ENCODE measurements at regions not wholly inside any gene's neighbourhood (a gene's known extent, or its start where the extent isn't known, plus 50 kb on each side); places are given as distances from the start of the nearest gene placed in this dataset.

DNA sequence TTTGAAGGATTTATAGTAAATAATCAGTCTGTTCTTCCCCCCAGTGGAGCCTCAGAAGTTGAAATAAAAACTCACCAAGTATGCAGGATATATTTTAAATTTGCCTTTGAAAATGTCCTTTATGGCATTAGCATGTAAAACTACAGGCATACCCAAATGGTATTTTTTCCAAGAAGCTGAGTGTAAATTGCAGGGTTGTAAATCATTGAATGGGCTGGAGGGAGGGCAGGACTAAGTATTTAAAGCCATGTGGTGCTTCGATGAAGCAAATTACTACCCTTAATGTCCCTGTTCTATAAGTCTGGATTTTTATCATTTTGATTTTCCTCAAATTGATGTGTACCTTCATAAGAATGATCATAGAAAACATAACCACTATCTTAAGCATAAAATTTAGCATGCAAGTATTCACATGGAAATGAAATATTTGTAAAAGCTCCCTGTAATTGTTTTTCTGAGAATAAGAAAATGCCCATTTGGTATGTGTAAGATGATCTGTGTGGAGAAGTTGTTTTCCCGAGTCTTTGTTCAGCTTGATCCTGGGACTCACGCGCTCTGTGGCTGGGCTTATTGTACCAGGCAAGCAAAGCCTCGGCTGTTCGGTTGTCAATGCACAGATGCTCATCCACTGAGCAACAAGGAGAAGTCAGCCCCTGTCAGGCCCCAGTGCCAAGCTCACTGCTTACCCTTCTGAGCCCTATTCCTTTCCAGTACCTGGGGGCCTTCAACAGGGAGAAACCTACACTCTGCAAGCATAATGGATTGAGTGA lies 66.7 kb downstream of the CD164 start:
- no peak for DNase-seq (ENCODE audit: low read depth in 2 of 2)

DNA sequence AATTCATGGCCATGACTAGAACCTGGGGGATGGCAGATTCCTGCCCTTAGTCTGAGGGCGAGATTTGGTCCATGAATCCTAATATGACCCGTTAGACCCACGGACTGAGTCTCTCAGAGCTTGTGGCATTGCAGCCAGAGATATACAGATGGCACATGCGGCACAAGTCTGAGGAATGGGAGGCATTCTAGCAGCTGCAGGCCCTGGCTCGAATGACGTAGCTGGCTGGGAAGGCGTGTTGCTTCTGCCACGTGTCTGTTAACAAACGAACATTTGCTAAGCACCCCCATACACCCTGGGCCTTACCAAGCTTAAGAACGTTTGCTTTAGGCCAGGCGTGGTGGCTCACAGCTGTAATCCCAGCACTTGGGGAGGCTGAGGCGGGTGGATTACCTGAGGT lies 68.0 kb downstream of the CD164 start:
- DNase-seq (ENCODE audit: low read depth in 2 of 2): no peak

DNA sequence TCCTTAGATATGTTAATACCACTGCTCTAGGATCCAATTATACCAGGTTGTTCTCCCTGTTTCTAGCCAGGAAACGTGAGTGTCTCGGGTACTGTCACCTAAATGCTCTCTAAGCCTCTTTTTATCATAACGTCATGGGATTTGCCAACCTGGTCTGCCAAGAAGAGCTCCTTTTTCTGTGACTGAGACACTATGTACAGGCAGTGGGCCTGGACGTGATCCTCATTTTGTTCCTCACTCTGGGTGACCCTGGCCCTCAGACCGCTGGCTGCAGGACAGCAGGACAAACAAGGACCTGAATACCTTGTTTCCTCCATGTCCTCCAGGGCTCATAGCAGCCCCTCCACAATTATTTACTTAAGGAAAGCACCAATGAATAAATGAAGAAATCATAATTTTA lies 69.1 kb downstream of the CD164 start:
- no peak for DNase-seq (ENCODE audit: low read depth in 2 of 2)

DNA sequence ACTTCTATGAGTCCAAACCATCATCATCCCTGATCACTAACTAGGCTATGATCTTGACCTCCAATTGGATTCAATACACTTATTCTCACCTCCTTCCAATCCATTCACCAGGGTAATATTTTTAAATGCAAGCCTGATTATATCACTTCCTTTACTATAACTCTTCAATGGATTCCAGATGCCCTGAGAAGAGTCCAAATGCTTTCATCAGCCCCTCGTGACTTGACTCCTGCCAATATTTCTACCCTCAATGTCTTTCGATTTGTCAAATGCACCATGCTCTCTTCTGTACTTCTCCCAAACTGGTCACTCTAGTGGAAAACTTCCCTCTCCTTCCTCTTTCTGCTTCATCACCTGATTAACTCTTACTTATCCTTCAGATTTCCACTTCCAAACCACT lies 70.8 kb downstream of the CD164 start:
- no peak for DNase-seq (ENCODE audit: low read depth in 2 of 2)

DNA sequence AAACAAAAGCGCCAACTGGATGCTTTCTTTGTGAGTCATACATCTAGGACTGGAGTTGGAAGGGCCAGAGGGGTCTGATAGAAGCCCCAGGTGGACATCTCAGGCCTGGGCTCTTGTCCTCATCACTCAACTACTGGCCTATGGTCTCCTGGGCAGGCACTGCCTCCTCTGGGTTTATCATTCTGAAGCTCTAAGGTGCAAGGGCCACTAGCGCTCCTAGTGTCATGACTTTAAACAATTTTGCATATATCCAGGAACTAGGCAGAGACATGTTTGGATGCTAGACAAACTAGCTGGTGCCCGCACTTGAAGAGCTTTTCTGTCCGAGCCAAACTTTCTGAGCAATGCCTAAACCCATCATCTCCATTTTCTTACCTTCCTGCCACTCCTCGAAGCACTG lies 72.3 kb downstream of the CD164 start:
- no peak for DNase-seq (ENCODE audit: low read depth in 2 of 2)

DNA sequence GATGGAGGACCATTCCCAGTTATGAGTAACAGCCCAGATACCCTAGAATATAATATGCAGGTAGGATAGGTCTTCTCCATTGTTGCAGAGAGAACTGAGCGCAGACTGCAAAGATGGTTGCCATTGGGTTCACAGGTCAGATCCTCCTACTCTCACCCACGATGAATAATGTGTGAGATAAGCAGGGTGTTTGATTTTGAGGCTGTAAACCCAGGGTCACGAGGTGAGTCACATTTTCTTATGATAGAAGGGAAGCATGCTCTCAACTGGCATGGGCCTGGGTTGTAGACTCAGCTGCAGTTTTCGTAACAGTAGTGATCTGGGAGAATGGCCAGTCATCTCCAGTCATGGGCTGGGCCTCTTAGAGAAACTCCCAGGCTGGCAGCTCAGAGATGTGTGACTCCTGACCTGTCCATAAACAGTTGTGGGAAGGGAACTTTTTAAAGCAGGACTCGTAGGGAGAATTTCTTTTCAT lies 74.2 kb downstream of the CD164 start:
- peak in 1 of 2 donors; percentile 66 for DNase-seq (ENCODE audit: low read depth in 2 of 2)

DNA sequence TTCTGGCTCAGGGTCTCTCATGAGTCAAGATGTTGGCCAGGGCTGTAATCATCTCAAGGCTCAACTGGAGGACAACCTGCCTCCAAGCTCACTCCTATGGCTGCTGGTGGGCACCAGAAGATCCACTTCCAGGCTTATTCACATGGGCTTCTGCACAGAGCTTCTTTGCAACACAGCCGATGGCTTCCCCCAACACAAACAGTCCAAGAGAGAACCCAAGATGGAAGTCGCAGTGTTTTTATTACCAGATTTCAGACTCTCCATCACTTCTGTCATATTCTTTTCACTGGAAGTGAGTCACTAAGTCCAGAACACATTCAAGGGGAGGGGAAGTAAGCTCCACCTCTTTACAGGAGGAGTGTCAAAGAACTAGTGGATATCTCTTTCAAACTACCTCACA lies 75.5 kb downstream of the CD164 start:
- peak in 1 of 2 donors; percentile 50 for DNase-seq (ENCODE audit: low read depth in 2 of 2)

DNA sequence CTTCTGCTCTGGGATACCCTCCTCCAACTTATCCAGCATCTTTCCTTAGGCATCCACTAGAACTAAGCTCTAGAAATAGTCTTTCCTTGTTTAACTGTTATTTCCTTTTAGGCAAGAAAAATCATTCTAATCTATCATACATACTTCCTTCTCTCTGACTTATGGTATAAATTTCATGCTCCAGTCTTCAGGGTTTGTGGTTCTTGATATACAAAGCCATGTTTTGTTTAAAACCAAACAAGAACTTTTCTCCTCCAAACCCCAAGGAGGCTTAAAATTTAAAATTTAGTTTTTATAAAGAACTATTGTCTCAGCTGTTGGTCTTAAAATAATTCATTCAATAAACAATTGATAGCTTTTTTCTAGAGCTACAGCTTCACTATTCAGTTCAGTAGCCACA lies 77.2 kb downstream of the CD164 start:
- DNase-seq (ENCODE audit: low read depth in 2 of 2): no peak

DNA sequence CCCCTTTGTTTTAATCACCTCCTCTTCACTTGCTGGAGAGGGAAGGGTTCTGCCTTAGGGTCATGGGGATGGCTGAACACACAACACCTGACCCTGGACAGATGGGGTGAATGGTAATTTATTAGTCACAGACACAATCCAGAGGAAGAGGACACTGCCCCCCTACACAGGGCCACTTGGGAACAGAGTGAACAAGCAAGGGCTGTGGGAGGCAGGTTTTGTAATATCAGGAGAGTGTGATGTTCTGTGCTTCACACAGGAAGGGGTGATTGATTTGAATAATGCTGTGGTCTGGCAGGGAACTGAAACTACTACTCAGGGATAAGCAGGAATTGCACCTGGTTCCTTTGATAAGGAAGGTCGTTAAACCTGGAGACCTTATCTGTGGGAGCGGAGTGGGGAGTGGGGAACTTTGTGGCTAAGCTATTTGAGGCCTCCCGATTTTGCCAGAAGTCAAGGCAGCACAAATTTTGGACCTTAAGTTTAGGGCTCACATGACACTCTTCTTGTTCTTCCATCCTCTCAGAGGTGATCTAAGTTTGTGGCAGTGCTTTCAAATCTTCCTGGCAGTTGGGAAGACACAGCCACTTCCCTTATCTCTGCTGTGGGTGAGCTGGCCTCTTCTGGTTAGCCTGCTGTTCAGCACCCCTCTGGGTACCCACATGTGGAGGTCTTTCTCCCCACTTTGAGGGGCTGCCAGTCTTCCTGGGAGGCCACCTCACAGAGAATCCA lies 77.8 kb downstream of the CD164 start:
- no peak for DNase-seq (ENCODE audit: low read depth in 2 of 2)

DNA sequence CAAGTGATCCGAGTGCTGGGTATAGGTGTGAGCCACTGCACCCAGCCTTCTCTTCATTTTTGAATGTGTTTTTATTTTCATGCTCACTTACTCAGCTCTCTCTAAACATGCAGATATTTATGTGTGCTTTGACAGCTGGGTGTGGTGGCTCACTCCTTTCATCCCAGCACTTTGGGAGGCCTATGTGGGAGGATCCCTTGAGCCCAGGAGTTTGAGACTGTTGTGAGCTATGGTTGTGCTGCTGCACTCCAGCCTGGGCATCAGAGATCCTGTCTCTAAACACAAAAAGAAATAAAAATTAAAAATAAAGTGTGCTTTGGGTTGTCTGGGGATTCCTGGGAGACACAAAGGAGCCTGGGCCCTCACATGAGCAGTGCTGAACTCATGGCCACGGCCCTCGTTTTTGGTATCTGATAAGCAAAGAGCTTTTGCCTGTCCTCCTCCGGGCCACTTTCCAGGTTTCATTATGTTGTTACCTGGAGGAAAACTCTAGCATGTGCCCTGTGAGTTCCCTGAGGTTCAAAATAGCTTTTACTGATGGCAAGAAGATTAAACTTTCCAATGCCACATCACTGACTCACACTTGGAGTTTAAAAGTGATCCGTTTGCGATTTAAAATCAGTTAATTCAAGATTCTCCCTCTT lies 78.5 kb downstream of the CD164 start:
- no peak for DNase-seq (ENCODE audit: low read depth in 2 of 2)

DNA sequence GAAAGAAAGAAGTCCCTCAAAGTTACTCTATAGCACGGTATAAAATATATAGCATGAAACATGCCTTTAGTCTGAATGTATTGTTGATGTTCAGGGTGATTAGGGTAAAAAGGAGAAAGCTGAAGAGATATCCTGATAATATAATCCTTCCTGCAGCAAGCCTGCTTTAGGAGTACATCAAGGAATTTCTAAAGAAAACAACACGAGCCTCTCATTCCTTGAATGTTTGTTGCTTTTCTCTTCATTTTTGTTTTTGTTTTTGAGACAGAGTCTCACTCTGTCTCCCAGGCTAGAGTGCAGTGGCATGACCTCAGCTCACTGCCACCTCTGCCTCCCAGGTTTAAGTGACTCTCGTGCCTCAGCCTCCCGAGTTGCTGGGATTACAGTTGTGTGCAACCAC lies 79.1 kb downstream of the CD164 start:
- no peak for DNase-seq (ENCODE audit: low read depth in 2 of 2)

DNA sequence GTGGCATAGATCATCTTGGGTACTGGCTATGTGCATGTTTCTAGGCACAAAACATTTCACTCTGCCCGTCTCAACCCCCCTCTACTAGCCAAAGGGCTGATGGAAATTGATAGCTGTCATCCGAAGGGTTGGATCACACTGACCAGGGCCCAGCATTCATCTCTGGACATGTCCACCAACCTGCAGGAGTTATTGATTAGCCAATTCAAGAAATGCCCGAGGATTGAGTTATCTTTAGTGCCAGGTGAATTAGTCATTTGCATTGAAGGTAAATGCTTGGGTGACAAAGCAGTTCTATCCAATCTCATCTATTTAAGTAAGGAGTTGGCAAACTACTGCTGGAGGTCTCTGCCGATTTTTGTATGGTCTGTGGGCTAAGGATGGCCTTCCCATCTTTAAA lies 80.1 kb downstream of the CD164 start:
- DNase-seq (ENCODE audit: low read depth in 2 of 2): no peak

DNA sequence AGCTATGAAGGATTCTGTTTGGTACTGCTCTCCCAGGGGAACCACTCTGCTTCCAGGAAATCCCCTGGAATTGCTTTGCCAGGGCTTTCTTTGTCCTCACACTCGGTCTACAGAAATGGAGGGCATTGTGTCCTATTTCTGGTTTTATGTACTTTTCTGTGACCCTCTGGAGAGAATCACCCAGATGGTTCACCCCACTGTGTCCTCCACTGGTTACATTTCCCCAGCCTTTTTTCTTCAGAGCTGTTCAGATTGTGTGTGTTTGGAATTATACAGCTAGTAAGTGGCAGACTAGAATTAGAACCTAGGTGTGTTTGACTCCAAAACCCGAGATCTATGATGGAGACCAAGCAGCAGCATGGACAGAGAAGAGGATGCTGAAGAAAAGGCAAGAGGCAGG lies 80.8 kb downstream of the CD164 start:
- DNase-seq (ENCODE audit: low read depth in 2 of 2): no peak

DNA sequence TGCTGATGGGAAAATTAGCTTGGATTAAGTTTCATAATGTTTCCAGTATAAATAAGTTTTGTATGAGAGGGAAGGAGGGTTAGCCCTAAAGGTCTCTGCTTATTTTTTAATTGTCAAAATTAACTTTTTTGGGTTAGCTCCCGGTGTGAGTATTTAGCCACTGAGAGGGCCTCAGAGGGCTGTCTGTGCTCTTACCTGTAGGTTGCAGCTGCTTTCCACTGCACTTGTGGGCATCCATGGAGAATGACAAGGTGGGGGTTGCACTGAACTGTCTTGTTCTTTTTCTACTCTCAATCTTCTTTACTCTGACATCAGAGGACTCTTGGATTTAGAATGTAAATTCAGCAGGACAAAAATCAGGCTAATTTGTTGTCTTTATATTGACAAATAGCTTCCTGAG lies 81.4 kb downstream of the CD164 start:
- DNase-seq (ENCODE audit: low read depth in 2 of 2): no peak

DNA sequence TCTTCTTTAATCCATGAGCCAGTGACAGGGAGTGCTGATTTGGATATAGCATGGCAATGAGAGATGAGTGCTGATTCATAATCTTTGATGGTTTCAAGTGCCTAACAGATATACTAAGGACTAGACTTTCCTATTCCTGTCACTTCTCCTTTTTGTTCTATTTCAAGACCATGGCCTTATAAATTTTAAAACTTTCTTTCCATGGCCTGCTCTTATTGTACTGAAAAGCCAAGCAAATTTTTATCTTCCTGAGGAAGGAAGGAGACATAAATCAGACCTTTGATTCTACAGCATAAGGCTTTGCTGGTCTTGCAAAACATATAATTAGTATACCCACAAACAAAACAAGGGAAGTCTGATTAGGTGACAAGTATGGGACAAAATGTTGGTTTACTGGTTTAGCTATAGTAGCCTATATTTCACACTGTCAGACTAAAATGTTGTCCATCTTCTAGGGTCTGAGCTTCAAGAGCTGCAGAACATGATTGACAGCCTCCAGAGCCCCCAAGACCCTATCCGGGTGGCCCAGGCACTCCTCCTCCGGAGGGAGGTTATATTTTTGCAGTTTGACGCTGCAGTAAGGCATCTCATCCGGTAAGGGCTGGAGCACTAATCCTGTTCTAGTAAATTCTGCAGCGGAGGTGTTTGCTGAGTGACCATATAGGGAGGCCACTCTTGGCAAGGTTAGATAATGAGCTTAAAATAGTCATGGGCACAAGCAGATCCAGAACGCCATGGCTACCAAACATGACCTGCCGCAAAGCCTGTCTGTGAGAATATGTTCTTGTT lies 82.3 kb downstream of the CD164 start:
- DNase-seq (ENCODE audit: low read depth in 2 of 2): no peak

DNA sequence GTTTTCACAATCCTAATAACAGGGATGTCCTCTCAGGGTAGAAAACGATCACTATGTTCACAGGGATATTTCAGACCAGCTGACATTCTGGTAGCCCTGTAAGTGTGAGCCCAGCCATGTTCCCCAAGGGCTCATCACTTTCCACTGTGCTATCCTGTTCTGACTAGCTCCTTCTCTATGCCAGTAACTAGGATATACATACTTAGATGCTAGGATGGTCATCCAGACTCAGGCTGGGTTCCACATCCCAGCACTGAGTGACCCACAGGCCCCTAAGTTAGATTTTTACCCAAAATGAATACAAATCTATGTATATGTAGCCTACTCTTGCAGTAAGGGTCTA lies 83.0 kb downstream of the CD164 start:
- DNase-seq (ENCODE audit: low read depth in 2 of 2): no peak

DNA sequence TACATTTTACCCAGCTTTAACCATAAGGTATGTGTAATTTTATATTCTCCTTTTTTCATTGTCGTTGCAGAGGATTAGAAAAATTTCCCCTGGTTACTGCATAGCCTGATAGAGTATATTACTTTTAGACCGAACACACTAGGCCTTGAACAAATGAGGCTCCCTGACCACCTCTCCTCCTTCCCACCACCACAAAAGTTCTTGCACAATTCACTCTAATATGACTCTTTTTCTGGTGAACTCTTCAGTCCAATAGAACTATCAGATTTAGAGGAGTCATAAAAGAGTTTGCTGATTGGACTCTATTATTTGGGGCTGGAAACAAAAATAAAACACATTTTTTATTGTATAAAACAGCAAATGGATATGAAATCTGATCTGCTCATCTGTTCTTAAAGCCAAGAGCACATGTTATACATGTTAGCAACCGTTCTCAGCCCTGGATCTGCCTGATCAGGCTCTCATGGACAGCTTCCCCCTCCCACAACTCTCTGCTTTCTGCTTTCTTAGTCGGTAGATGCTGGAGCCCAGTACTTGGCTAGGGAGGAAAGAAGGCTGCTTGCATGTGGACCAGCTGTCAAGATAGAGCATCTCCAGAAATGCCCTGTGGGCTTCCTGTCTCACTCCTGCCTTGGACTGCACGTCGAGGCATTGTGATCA lies 83.5 kb downstream of the CD164 start:
- no peak for DNase-seq (ENCODE audit: low read depth in 2 of 2)

DNA sequence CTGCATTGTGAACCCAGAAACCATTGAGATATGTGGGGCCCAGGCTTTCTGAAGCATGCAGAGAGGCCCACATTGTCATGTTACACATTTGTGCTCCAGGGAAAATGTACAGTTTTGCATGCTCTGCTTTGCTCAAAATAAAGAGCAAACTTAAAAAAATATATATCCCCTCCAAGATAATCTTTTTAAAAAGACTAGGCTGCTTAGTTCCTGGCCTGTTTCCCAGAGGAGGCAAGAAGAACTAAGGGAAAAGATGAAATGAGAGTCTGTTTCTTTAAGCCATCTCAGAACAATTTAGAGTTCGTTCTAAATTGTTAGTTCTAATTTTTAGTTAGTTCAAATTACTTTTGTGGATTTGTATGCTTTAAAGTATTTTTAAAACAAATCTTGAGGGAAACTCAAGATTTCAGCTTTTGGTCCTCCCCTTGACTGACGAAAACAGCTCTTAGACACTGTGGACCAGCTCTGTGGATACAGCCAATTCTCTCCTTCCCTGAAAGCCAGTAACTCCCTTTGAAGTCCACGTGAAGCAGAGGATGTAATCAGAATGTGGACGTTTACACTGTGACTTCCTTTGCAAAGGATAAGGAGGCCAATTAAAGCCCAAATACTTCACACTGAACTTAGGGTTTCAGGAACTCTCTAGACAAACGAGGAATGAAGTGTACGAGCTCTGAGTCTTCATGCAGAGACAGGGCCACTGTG lies 84.7 kb downstream of the CD164 start:
- DNase-seq (ENCODE audit: low read depth in 2 of 2): peak in 1 of 2 donors; percentile 4

DNA sequence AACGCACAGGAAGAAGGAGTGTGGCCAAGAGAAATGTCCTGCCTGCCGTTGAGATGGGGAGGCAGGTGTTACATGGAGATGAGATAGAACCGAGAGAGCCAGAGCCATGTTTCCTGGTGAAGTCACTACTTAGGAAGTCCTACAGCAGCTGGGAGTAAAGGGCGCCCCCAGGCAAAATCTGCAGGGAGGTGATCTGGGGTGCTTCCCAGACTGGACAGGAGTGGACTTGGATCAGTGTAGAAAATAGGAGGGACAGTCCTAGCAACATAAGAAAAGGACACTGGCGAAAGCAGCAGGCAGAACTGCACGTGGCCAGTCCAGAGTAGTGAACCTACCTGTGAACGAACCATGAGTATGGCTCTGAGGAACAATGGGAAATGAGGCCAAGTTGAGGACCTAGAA lies 85.3 kb downstream of the CD164 start:
- no peak for DNase-seq (ENCODE audit: low read depth in 2 of 2)

DNA sequence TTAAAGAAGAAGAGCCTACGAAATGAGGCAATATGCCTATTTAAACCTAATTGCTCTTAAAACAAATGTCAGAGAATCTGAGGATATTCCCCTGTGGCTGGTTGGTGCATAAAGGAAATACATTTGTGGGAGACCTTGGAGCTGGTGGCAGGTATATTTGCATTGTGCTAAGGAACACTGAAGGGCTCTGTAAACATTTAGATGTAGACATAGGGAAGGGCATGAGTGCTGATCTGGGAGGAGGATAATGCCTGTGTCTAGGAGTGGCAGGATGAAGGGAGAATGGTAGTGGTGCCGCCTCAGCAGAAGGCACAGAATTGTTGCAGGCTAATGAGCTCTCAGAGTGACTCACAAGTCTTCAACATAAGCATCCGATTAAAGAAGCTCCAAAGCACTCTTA lies 85.8 kb downstream of the CD164 start:
- no peak for DNase-seq (ENCODE audit: low read depth in 2 of 2)

DNA sequence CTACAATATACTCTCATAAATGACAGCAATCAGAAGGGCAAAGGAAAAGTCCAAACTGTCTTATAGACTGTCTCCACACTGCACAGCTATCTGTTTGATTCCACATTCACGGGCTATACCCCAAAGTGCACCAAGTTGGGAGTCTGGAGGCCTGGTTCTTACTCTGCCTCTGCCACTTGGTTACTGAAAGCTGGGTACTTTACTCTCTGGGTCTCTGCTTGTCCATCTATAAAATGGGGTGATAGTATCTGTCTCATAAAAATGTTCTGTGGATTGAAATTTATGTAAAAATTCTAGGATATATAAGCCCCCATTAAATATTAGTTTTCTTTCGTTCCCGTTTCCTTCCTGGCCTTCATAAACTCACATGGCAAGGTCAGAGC lies 86.5 kb downstream of the CD164 start:
- no peak for DNase-seq (ENCODE audit: low read depth in 2 of 2)

Data from lung microvascular endothelial cell (primary cell).